AG10803 (cell line): ENCODE measurements at regions not wholly inside any gene's neighbourhood (a gene's known extent, or its start where the extent isn't known, plus 50 kb on each side); places are given as distances from the start of the nearest gene placed in this dataset.

Experiments used
- DNase-seq: peaks from one replicate; pipeline ENCODE4 v3.0.0; 2010; ENCODE audit warnings: low read depth
- H3K4me3 ChIP-seq: 2 replicates; pipeline ENCODE4 v1.5.1; 2011; ENCODE audit warnings: mild to moderate bottlenecking, low read length, control low read depth
- TF ChIP-seq, protein P1 (sequence below): conservative IDR thresholded peaks from 2 replicates; pipeline ENCODE4 v1.5.1; 2011; ENCODE audit warnings: mild to moderate bottlenecking, low read length, control low read depth, inconsistent platforms

DNA sequence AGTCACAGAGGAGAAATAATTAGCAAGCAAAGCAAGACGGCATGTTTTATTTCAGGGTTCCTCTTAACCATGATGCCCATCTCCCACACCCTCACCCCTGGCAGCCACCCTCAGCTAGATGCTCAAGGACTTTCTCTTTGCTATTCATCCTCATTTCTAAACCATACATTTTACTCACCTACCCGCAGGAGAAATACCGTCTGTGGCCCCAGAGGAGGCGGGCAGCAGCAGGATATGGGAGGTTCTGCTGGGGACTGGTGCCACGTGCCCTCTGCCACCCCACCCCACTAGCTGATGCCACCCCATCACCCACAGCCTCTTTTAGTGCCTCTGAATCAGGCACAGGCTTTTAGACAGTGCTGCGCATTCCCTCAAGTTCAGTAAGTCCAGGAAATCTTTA lies 168.7 kb upstream of the ITGB1 start:
- no peak for DNase-seq
- no peak overlapping the region for H3K4me3 ChIP-seq
- TF ChIP-seq, protein P1, sequence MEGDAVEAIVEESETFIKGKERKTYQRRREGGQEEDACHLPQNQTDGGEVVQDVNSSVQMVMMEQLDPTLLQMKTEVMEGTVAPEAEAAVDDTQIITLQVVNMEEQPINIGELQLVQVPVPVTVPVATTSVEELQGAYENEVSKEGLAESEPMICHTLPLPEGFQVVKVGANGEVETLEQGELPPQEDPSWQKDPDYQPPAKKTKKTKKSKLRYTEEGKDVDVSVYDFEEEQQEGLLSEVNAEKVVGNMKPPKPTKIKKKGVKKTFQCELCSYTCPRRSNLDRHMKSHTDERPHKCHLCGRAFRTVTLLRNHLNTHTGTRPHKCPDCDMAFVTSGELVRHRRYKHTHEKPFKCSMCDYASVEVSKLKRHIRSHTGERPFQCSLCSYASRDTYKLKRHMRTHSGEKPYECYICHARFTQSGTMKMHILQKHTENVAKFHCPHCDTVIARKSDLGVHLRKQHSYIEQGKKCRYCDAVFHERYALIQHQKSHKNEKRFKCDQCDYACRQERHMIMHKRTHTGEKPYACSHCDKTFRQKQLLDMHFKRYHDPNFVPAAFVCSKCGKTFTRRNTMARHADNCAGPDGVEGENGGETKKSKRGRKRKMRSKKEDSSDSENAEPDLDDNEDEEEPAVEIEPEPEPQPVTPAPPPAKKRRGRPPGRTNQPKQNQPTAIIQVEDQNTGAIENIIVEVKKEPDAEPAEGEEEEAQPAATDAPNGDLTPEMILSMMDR = no peak

DNA sequence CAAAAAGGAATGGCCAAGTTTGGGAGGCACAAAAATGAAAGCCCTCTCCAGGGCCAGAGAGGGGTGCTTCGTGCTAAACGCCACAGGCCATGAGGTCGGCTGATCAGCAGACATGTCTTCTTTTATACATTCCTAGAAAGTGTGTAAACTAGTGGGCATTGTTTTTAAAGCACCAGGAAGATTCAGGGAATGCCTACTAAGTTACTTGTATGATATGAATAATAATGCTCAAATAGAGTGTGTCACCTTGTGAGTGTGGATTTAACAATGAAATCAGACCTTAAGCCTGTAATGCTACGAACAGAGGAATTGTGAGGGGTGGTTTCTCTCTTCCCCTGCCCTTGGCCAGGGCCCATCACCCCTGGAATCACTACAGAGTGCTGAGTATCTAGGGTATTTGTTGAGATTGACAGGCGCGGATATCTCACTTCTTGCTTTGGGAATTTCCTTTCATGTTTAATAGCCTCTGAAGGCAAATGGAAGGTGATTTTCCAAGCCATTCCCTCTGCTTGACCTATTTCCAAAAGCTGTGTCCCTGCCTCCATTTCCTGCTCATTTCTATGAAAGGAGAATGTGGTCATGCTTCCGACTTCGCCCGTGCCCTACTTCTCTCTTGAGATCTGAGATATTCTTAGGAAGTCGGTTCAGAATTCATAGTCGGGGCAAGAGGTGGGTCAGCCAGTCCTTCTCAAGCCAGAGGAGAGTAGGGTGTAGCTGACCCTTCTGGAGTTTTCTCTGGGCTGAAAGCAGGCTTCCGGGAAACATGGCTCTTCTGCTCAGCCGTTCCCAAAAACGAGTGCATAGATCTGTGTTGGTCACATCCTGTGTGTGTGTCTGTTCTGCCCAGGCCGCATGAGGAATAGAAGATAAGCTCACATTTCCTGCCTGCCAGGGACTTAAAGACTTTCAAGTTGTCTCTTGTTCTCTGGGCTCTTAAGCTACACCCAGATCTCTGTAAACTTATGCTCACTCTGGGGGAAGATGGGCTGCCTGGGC lies 167.8 kb upstream of the ITGB1 start:
- TF ChIP-seq, protein P1 = no peak
- no peak overlapping the region for H3K4me3 ChIP-seq
- peak; percentile 27 for DNase-seq

DNA sequence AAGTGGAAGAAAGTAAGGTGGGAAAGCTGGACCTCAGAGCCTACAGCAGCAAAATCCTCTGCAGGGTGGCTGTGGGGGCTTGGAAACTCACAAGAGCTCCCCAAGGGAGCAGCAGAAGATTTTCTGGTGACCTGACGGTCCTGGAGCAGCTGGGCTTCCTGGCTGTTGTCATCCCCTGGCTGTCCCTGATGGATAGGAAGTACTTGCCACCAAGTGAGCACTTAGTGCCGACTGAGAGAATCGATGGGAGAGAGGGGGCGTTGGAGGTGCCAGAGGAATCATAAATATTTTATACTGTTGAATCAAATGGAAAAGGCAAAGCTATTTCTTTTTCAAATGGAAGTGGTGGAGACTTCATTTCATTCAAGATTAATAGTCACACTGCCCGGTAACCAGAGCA lies 167.1 kb upstream of the ITGB1 start:
- no peak for DNase-seq
- TF ChIP-seq, protein P1 = no peak
- H3K4me3 ChIP-seq = no peak overlapping the region

DNA sequence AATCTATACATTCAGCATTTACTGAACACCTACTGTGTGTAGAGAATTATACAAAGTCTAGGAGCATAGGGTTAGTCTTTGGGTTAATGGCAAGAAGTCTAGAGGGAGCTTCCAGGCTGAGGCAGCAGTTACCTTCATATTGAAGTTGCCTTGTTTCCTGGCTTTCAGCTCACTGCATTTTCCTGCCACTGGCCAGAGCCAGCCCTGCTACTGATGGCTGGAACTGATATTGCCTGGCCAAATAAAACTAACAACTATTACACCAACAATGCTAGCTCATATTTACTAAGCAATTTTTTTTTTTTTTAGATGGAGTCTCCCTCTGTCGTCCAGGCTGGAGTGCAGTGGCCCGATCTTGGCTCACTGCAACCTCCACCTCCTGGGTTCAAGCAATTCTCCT lies 165.7 kb upstream of the ITGB1 start:
- TF ChIP-seq, protein P1 = no peak
- DNase-seq = no peak
- no peak overlapping the region for H3K4me3 ChIP-seq

DNA sequence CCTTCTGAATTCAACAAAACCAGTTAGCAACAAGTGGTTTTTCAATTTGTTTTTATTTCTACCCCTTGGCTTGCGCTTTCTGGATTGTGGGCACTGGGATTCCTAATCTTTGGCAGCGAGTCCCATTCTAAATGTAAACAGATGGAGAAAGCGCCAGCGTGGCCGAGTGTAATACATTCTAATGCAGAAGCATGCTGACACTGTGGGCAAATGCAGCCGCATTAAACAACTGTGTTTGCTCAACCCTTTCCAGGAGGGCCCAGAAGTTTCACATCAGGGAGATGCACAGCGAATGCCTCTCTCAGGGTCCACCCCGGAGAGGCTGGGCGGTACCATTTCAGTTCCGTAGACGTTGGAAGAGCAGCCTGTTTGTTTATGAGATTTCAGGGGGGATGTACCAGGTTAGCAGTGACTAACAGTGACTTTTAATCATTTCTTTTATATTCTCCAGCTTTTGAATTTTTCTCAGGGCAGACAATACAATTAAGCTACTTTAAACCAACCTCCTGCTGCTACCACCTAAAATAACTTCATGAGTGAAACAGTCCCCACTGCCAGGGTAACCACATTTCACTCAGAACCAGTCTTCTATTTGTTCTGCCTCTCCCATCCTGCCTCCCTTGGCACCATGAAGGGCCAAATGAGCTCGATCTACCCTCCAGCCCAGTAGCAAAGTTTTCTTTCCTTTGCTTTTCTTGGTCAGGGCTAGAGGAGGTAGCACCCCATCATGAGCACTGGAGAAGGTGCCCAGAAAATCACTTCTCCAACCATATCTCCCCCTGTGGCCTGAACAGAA lies 164.2 kb upstream of the ITGB1 start:
- peak; percentile 99 for DNase-seq
- TF ChIP-seq, protein P1 = no peak; the same call in 1 of the 2 replicates
- H3K4me3 ChIP-seq = no peak overlapping the region

DNA sequence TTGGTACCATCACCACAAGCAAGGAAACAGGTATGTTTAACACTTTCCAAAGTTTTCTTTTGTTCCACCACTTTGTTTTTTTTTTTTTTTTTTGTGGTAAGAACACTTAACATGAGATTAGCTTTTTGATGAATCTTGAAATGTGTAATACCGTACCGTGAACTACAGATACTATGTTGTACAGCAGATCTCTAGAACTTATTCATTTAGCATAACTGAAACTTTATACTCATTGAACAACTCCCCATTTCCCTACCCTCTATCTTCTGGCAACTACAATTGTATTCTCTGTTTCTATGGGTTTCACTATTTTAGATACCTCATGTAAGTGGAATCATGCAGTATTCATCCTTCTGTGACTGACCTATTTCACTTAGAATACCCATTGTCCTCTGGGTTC lies 162.7 kb upstream of the ITGB1 start:
- no peak overlapping the region for H3K4me3 ChIP-seq
- no peak for DNase-seq
- TF ChIP-seq, protein P1 = no peak
